C4-2B (cell line): ENCODE measurements at regions not wholly inside any gene's neighbourhood (a gene's known extent, or its start where the extent isn't known, plus 50 kb on each side); places are given as distances from the start of the nearest gene placed in this dataset.

Experiments used
- H3K27ac ChIP-seq: fragments of 450-650 bp; 2 replicates; pipeline ENCODE4 v1.5.1; 2017
- CTCF ChIP-seq: fragments of 450-650 bp; conservative IDR thresholded peaks from 2 replicates; pipeline ENCODE4 v1.5.1; 2017; ENCODE audit warnings: mild to moderate bottlenecking
- ZFX ChIP-seq: fragments of 450-650 bp; IDR thresholded peaks from 2 replicates; pipeline ENCODE4 v1.6.1; 2017

- no peak overlapping the region for H3K27ac ChIP-seq
- TF ChIP-seq ZFX = no peak
- no peak for TF ChIP-seq CTCF
These were observed 63.1 kb upstream of the CD180 start for GRCh38 chr5:67259548-67260215.

- no peak for TF ChIP-seq CTCF
- H3K27ac ChIP-seq = no peak overlapping the region
These were observed 60.9 kb upstream of the CD180 start for GRCh38 chr5:67257500-67257899.

GRCh38 chr5:67257077-67257476, 60.5 kb upstream of the CD180 start:
- TF ChIP-seq CTCF = no peak
- TF ChIP-seq ZFX = no peak
- H3K27ac ChIP-seq = no peak overlapping the region

- no peak for TF ChIP-seq ZFX
- no peak for TF ChIP-seq CTCF
- no peak overlapping the region for H3K27ac ChIP-seq
These were observed 59.3 kb upstream of the CD180 start for GRCh38 chr5:67255881-67256280.

- TF ChIP-seq ZFX (no peak), CTCF (no peak)
- H3K27ac ChIP-seq = no peak overlapping the region
These were observed 57.3 kb upstream of the CD180 start for GRCh38 chr5:67253911-67254310.

GRCh38 chr5:67249590-67249895, 52.9 kb upstream of the CD180 start:
- H3K27ac ChIP-seq = no peak overlapping the region
- TF ChIP-seq ZFX (no peak), CTCF (no peak)

- TF ChIP-seq CTCF = no peak
- no peak for TF ChIP-seq ZFX
- peak overlapping the region; percentile 58 for H3K27ac ChIP-seq
These were observed 52.3 kb upstream of the CD180 start for GRCh38 chr5:67248703-67249589.
